GM12873 (cell line): ENCODE measurements at regions not wholly inside any gene's neighbourhood (a gene's known extent, or its start where the extent isn't known, plus 50 kb on each side); places are given as distances from the start of the nearest gene placed in this dataset.

Experiments used
- CTCF ChIP-seq: IDR thresholded peaks from 2 replicates; pipeline ENCODE4 v1.5.1; 2012; ENCODE audit warnings: low read depth, mild to moderate bottlenecking, moderate library complexity, low read length, control low read depth; ENCODE audit not compliant: insufficient read depth; ENCODE audit errors: missing control alignments

- no peak for TF ChIP-seq CTCF
Observed at GRCh38 chr14:89564286-89564957, 147.4 kb upstream of the FOXN3 start.

GRCh38 chr14:89563471-89563870 is 146.4 kb upstream of the FOXN3 start:
- TF ChIP-seq CTCF: no peak

DNA sequence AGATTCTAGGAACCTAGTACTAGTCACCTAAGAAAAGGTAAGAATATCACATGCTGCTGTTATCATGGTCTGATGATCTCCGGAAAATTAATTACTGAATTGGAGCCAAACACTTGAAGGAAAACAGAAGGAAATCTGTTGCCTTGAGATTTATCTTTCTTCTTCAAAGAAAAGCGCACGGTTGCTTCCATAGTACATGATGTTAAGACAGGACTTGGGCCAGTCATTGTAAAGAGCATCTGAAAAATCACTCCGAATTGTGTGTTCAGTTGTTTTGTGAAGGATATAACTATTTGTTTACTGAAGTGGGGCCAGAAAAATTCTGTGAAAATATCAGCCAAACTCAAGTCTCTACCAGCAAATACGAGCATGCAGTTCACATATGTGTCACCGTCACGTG is 134.9 kb upstream of the FOXN3 start:
- no peak for TF ChIP-seq CTCF

GRCh38 chr14:89551432-89551831 is 134.4 kb upstream of the FOXN3 start:
- no peak for TF ChIP-seq CTCF

DNA sequence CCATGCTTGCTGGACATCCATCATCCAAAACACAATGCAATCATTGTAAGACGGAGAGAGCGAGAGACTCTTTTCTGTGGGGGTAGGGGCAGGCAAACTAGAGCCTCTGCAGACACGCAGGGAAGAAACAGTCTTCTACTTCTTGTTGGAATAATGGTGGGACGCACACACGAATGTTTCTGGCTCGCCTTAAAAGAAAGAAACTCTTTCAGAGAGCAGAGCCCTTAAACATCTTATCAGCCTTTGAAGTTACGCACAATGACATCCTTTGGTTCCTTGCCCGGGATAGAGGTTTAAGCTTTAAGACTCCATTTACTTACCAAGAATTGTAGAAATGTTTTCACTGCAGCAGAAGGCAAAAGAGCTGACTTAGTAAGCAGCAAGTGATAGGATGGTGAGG is 133.8 kb upstream of the FOXN3 start:
- no peak for TF ChIP-seq CTCF

DNA sequence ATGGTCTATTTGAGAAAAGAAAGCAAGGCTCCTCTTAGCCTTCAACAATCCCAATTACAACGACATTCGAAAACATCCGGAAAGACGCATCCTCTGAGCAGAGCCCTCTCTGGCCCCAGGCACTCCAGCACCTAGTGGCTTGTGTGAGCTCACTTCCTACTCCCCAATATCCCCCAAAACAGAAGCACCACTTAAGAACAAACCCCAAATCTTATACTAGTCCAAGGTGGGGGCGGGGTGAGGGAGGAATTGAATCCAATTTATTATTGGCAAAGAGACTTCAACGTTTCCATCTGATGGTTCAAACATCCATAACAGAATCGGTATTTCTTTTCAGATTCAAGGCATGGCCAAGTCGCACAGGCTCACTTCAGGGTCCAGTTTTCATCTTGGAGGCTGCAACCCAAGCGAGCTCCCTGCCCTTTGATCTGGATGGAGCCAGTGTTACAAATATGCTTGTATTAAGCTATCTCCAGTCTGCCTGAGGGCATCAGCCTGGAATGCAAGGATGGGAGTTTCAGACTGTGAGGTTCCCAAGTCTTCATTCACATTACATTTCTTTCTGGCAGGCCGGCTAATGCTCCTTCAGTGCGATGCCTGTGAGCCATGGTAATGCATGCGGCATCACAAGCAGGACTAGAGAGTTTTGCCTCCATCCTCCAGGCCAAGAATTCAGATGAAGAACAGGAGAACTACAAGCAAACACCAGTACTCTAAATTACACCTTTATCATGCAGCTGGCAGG is 132.5 kb upstream of the FOXN3 start:
- TF ChIP-seq CTCF: no peak

DNA sequence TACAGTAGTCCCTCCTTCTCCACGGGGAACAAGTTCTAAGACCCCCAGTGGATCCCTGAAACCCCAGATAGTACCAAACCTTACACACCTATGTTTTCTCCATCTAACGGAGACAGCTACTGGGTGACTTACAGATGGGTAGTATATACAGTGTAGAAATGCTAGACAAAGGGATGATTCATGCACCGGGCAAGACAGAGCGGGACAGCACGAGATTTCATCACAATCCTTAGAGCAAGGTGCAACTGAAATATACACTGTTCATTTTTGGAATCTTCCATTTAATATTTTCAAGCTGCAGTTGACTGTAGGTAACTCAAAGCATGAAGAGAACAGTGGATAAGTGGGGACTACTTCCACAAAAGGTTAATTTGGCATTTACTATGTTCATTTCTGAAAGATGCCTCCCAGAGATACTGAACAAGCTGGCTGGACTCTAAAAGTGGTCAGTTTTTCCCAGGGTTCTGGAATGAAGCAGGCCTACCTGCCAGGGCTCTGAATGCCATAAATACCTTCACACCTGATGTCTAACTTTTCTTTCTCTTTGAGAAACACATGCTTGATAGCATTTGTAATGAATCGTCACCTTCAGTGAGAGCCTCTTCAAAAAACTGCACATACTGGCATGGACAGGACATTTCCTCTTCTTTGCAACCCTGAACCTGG is 127.7 kb upstream of the FOXN3 start:
- TF ChIP-seq CTCF: no peak
